ENCODE measurements at regions not wholly inside any gene's neighbourhood (a gene's known extent, or its start where the extent isn't known, plus 50 kb on each side); places are given as distances from the start of the nearest gene placed in this dataset.
"Not testable (repeated sequence)": the region's sequence is repeated elsewhere in the genome, so short reads cannot be mapped to it uniquely, and the experiment has no call there.

DNA sequence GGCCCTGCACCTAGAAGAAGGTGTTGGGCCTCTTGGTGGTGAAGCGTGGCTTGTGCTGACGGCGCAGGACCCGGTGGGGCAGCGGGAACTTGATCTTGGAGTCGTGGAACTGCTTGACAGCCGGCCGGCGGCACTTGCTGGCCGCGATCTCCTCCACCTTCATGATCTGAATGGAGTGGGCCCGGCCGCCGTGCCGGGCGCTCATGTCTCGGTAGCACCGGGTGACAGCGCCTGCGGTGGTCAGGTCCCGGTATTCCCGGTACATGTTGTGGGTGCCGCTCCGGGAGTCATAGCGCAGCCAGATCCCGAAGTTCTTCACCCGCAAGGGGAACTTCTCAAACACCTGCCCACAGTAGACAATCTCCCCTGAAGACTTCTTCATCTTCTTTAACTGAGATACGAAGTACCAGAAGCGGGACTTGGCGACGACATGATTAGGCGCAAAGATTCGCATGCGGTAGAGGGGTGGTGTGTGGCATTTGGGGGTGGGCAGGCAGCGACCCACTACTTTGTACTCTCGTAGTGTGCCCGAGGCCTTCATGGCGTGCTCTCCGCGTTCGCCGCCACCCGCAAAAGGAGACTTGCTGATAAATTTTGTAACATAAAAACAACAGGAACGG is 92.1 kb upstream of the MSH6 start:
- not testable (repeated sequence) for DNase-seq (ENCODE audit: low read depth)

- DNase-seq (ENCODE audit: low read depth): no peak
Observed at GRCh38 chr2:47690132-47690531, 92.8 kb upstream of the MSH6 start.

GRCh38 chr2:47689118-47689517 is 93.8 kb upstream of the MSH6 start:
- DNase-seq (ENCODE audit: low read depth): not testable (repeated sequence)

GRCh38 chr2:47688561-47688960 is 94.4 kb upstream of the MSH6 start:
- no peak for DNase-seq (ENCODE audit: low read depth)

DNA sequence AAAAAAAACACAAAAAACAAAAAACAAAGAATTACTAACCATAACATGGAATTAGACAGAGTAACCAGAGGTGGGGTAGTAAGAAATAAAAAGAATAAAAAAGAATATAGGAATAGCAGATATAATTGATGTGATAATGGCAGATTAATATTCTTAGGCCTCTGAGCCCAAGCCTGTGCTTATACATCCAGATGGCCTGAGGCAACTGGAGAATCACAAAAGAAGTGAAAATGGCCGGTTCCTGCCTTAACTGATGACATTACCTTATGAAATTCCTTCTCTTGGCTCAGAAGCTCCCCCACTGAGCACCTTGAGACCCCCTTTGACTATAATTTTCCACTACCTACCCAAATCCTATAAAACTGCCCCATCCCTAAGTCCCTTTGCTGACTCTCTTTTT is 95.1 kb upstream of the MSH6 start:
- DNase-seq (ENCODE audit: low read depth): no peak

DNA sequence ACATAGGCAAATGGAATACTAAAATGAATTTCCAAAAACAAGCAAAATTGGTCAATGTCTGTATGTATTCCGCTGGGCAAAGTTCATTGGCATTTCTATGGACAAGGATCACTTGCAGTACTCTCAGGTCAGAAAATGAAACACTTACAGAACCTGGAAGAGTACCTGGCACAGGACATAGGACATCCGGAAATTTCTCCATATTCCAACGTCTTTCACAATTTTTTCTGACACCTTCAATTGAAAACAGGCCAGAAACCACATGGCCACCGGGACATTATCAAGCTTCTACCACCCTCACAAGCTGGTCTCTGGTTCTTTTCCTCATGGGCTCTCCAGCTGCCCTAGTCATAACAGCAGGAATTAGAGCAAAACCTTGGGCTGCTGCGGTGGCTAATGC is 96.9 kb upstream of the MSH6 start:
- no peak for DNase-seq (ENCODE audit: low read depth)

GRCh38 chr2:47682216-47682749 is 100.7 kb upstream of the MSH6 start:
- no peak for DNase-seq (ENCODE audit: low read depth)

GRCh38 chr2:47676261-47676926 is 105.6 kb upstream of the KCNK12 start:
- DNase-seq (ENCODE audit: low read depth): no peak

GRCh38 chr2:47675196-47675825 is 104.5 kb upstream of the KCNK12 start:
- DNase-seq (ENCODE audit: low read depth): no peak

DNA sequence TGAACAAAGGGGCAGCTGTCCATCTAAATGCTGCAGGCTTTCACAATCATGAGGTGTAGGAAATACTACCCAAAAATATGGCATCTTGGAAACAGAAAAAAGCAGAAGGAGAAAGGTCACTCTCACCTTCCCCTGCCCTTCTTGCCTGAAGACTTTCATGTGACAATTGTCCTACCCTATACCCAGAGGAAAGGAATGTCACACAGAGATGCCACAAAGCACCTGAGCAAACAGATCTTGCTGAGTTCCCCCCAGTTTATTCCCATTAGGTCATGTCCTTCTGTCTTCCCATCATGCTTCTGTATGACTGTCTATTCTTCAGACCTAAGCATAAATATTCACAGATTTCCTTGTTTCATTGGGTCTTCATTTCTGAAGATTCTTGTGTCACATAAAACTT is 95.5 kb upstream of the KCNK12 start:
- no peak for DNase-seq (ENCODE audit: low read depth)

GRCh38 chr2:47664817-47665216 is 94.0 kb upstream of the KCNK12 start:
- DNase-seq (ENCODE audit: low read depth): no peak

DNA sequence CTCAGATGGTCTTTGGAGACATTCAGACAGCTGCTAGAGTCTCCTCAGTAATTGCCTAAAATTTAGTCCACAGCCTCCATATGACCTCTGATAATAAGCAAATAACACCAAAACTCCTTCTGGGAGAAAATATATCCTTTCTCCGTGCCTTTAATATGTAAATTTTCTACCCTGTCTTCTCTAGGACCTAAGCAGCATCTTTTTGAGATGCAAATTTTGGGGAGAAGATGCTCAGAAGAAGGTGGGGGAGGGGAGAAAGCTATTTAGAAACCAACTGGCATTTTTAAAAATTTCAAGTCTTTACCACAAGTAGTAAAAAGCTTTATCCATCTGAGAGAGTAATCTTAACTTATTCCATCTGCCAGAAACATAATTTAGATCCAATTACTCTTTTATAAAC is 91.8 kb upstream of the KCNK12 start:
- DNase-seq (ENCODE audit: low read depth): no peak

DNA sequence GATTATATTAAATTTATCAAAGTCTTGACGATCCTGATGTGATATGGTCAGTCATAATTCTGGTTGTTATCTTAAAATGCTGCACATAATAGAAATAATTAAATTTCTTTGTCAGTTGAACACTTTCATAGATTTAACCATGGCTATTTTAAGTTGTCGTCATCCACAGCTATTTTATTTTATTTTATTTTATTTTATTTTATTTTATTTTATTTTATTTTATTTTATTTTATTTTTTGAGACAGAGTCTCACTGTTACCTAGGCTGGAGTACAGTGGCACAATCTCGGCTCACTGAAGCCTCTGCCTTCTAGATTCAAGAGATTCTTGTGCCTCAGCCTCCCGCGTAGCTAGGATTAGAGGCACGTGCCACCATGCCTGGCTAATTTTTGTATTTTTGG is 90.5 kb upstream of the KCNK12 start:
- DNase-seq (ENCODE audit: low read depth): no peak

DNA sequence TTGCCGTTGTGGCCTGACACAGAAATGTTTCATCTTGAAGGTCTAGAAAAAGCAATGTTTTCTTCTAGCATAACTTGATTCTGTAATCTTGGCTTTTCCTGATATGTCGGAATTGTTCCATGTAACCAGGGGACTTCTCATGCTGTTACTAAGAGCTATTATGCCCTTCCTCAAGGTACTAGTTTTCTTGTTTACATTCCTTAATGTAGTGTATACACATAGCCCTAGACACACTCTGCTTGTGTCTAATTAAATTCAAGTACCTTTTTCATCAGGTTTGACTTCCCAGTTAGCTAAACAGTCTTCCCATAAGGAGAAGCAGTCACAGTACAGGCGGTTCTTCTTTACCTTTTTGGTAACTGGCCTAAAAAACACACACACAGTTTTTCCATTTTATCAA is 89.4 kb upstream of the KCNK12 start:
- no peak for DNase-seq (ENCODE audit: low read depth)

DNA sequence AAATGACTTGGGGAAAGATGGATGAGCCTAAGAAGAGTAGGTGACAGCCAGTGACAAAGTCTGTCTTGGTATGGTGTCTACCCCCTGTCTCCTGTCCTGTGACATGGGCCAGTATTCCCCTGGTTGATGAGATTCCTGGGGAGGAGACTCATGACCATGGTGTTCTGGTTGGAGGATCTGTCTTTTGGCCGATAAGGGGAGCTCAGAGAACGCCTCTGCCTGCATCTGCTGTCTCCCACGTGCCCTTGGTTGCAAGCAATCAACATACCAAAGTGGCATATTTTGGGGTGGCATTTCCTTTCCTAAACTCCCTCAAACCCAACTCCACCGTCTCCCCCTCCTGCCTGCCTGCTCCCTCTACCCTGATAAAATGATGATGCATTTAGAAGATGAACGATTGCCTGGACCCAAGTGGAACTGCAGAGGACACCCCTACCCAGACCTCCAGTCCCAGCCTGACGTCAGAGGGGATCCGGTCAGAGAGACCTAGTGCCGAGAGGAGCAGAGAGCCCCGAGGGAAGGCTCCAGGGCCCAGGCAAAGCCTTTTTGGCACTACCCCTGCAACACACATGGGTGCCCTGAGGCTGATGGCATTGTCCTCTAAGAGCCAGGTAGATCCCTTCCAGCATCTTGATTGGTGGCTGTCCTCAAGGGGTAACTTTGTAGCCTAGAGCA is 88.0 kb upstream of the KCNK12 start:
- DNase-seq (ENCODE audit: low read depth): no peak

- no peak for DNase-seq (ENCODE audit: low read depth)
Observed at GRCh38 chr2:47657886-47658489, 87.2 kb upstream of the KCNK12 start.

DNA sequence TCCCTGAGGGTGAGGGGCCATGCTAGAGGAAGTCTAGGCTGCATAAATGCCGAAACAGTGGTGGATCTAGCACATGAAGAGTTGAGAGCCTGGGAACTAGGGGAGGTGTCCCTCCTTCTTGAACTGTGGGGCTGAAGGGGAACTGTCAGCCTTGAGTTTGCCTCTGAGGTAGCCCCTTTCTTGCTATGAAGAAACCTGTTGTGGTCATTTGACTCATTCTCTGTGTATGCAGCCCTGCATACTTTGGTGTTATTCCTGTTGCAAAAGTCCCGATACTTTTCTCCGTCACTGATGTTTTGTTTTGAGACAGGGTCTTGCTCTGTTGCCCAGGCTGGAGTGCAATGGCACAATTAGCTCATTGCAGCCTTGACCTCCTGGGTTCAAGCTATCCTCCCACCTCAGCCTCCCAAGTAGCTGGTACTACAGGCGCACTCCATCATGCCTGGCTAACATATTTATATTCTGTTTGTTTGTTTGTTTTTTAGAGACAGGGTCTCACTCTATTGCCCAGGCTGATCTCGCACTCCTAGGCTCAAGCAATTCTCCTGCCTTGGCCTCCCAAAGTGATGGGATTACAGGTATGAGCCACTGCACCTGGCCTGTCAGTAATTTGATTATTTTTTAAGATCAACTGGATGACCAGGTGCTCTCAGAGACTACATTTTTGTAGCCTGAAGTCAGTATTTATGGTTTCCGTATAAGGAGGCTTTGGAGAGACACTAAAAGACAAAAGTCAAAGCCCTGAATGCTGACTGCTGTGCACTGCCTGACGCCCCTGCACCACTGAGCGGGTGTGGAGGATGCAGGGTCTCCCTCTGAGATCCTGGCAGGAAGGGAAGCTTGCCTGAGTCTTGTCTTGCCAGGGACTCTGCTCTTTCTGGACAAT is 86.2 kb upstream of the KCNK12 start:
- DNase-seq (ENCODE audit: low read depth): no peak

DNA sequence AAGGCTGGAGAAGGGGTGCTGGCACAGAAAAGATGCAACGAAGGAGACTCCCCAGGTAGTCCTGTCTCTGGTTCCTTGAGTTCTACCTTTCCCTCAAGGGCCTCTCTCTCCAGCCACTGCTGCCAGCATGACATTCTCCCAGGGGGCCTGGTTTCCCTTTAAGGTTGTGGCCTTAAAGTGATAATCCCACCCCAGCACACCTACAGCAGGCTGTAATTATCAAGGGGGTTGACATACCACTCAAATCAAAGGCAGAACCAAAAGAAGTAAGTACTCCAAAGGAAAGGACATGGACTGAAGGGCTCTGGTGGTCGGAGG is 84.7 kb upstream of the KCNK12 start:
- DNase-seq (ENCODE audit: low read depth): no peak

- DNase-seq (ENCODE audit: low read depth): no peak
Observed at GRCh38 chr2:47654790-47655562, 84.2 kb upstream of the KCNK12 start.

Data from myocyte (in vitro differentiated cells).